SK-N-SH treated with all-trans-retinoic acid at 6 μM for 48 hours (cell line): ENCODE measurements at regions not wholly inside any gene's neighbourhood (a gene's known extent, or its start where the extent isn't known, plus 50 kb on each side); places are given as distances from the start of the nearest gene placed in this dataset.

ENCODE experiments used
- ATAC-seq: fragments of 200-7000 bp; cut with Tn5 transposase; 3 replicates; pipeline ENCODE4 v1.9.1; 2020; ENCODE audit warnings: mild to moderate bottlenecking, moderate library complexity
- ARNTL ChIP-seq: fragments of 450-650 bp; formaldehyde crosslinking; IDR thresholded peaks from 2 replicates; pipeline ENCODE4 v1.5.0; 2020; ENCODE audit warnings: low read depth, mild to moderate bottlenecking, moderate library complexity, borderline replicate concordance
- BACH2 ChIP-seq: fragments of 250-450 bp; sonication (Bioruptor Pico); IDR thresholded peaks from 2 replicates; pipeline ENCODE4 v1.9.0; 2021; ENCODE audit warnings: mild to moderate bottlenecking, borderline replicate concordance
- CSDC2 ChIP-seq: fragments of 250-450 bp; sonication (Bioruptor Pico); IDR thresholded peaks from 2 replicates; pipeline ENCODE4 v1.5.0; 2020; ENCODE audit warnings: mild to moderate bottlenecking, moderate library complexity
- ESRRG ChIP-seq: fragments of 250-450 bp; sonication (Bioruptor Pico); IDR thresholded peaks from 2 replicates; pipeline ENCODE4 v1.6.1; 2021; ENCODE audit warnings: mild to moderate bottlenecking
- GLIS3 ChIP-seq: fragments of 250-450 bp; sonication (Bioruptor Pico); IDR thresholded peaks from 2 replicates; pipeline ENCODE4 v1.5.0; 2020; ENCODE audit warnings: mild to moderate bottlenecking, moderate library complexity
- ISL1 ChIP-seq: fragments of 250-450 bp; sonication (Bioruptor Pico); IDR thresholded peaks from 2 replicates; pipeline ENCODE4 v2.1.2; 2022; ENCODE audit warnings: mild to moderate bottlenecking, moderate library complexity
- OSR1 ChIP-seq: fragments of 250-450 bp; sonication (Bioruptor Pico); IDR thresholded peaks from 2 replicates; pipeline ENCODE4 v1.8.0; 2022; ENCODE audit warnings: moderate library complexity, mild to moderate bottlenecking, inconsistent platforms
- PATZ1 ChIP-seq: fragments of 250-450 bp; sonication (Bioruptor Pico); IDR thresholded peaks from 2 replicates; pipeline ENCODE4 v1.8.0; 2020; ENCODE audit warnings: mild to moderate bottlenecking, moderate library complexity, borderline replicate concordance
- RARB ChIP-seq: fragments of 250-450 bp; sonication (Bioruptor Pico); IDR thresholded peaks from 2 replicates; pipeline ENCODE4 v1.8.0; 2021; ENCODE audit warnings: mild to moderate bottlenecking, moderate library complexity
- SNAI2 ChIP-seq: fragments of 250-450 bp; sonication (Bioruptor Pico); IDR thresholded peaks from 2 replicates; pipeline ENCODE4 v1.5.0; 2020; ENCODE audit warnings: mild to moderate bottlenecking, moderate library complexity
- TCF4 ChIP-seq: fragments of 250-450 bp; sonication (Bioruptor Pico); IDR thresholded peaks from 2 replicates; pipeline ENCODE4 v1.8.0; 2021; ENCODE audit warnings: mild to moderate bottlenecking, moderate library complexity, borderline replicate concordance
- TOX ChIP-seq: fragments of 250-450 bp; sonication (Bioruptor Pico); IDR thresholded peaks from 2 replicates; pipeline ENCODE4 v1.8.0; 2021; ENCODE audit warnings: mild to moderate bottlenecking, moderate library complexity, borderline replicate concordance
- ZC3H10 ChIP-seq: fragments of 250-450 bp; sonication (Bioruptor Pico); IDR thresholded peaks from 2 replicates; pipeline ENCODE4 v1.5.1; 2021; ENCODE audit warnings: mild to moderate bottlenecking, moderate library complexity
- ZFP30 ChIP-seq: fragments of 450-650 bp; formaldehyde crosslinking; IDR thresholded peaks from 2 replicates; pipeline ENCODE4 v1.5.0; 2022; ENCODE audit warnings: mild to moderate bottlenecking, moderate library complexity
- ZNF565 ChIP-seq: fragments of 450-650 bp; formaldehyde crosslinking; conservative IDR thresholded peaks from 2 replicates; pipeline ENCODE4 v1.5.0; 2020; ENCODE audit warnings: low read depth, mild to moderate bottlenecking, moderate library complexity
- ZNF70 ChIP-seq: fragments of 450-650 bp; formaldehyde crosslinking; IDR thresholded peaks from 2 replicates; pipeline ENCODE4 v1.5.0; 2020; ENCODE audit warnings: mild to moderate bottlenecking, moderate library complexity
- ZNF8 ChIP-seq: fragments of 450-650 bp; formaldehyde crosslinking; IDR thresholded peaks from 2 replicates; pipeline ENCODE4 v1.5.0; 2020; ENCODE audit warnings: mild to moderate bottlenecking, moderate library complexity
- TF ChIP-seq, protein P1 (sequence below): fragments of 250-450 bp; sonication (Bioruptor Pico); IDR thresholded peaks from 2 replicates; pipeline ENCODE4 v1.5.1; 2021; ENCODE audit warnings: mild to moderate bottlenecking, moderate library complexity
- TF ChIP-seq, protein P2 (sequence below): fragments of 250-450 bp; sonication (Bioruptor Pico); IDR thresholded peaks from 2 replicates; pipeline ENCODE4 v1.5.1; 2020; ENCODE audit warnings: low read depth, mild to moderate bottlenecking, moderate library complexity
- TF ChIP-seq, protein P3 (sequence below): fragments of 250-450 bp; sonication (Bioruptor Pico); IDR thresholded peaks from 2 replicates; pipeline ENCODE4 v1.8.0; 2021; ENCODE audit warnings: low read depth, mild to moderate bottlenecking, moderate library complexity, borderline replicate concordance

- TF ChIP-seq ESRRG (no peak), ARNTL (no peak), TOX (no peak), RARB (CRISPR knock-in tag) (no peak)
- ATAC-seq: no peak
These were observed 282.6 kb downstream of the TDRD15 start for GRCh38 chr2:21406386-21406785.

GRCh38 chr2:21406911-21407310 lies 283.1 kb downstream of the TDRD15 start:
- TF ChIP-seq TCF4 (CRISPR knock-in tag) (peak; percentile 49), ZFP30 (CRISPR knock-in tag) (no peak)
- TF ChIP-seq, protein P1, sequence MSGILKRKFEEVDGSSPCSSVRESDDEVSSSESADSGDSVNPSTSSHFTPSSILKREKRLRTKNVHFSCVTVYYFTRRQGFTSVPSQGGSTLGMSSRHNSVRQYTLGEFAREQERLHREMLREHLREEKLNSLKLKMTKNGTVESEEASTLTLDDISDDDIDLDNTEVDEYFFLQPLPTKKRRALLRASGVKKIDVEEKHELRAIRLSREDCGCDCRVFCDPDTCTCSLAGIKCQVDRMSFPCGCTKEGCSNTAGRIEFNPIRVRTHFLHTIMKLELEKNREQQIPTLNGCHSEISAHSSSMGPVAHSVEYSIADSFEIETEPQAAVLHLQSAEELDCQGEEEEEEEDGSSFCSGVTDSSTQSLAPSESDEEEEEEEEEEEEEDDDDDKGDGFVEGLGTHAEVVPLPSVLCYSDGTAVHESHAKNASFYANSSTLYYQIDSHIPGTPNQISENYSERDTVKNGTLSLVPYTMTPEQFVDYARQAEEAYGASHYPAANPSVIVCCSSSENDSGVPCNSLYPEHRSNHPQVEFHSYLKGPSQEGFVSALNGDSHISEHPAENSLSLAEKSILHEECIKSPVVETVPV (CRISPR knock-in tag): no peak
- ATAC-seq: no peak

GRCh38 chr2:21407851-21408250 lies 284.1 kb downstream of the TDRD15 start:
- TF ChIP-seq GLIS3 (CRISPR knock-in tag): no peak
- TF ChIP-seq OSR1 (CRISPR knock-in tag): no peak
- no peak for TF ChIP-seq SNAI2 (CRISPR knock-in tag)
- no peak for TF ChIP-seq RARB (CRISPR knock-in tag)
- no peak for TF ChIP-seq ZNF565 (CRISPR knock-in tag)
- TF ChIP-seq ARNTL: no peak
- TF ChIP-seq, protein P2, sequence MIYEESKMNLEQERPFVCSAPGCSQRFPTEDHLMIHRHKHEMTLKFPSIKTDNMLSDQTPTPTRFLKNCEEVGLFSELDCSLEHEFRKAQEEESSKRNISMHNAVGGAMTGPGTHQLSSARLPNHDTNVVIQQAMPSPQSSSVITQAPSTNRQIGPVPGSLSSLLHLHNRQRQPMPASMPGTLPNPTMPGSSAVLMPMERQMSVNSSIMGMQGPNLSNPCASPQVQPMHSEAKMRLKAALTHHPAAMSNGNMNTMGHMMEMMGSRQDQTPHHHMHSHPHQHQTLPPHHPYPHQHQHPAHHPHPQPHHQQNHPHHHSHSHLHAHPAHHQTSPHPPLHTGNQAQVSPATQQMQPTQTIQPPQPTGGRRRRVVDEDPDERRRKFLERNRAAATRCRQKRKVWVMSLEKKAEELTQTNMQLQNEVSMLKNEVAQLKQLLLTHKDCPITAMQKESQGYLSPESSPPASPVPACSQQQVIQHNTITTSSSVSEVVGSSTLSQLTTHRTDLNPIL: no peak
- TF ChIP-seq, protein P1 (CRISPR knock-in tag): no peak
- no peak for TF ChIP-seq CSDC2 (CRISPR knock-in tag)
- no peak for TF ChIP-seq ISL1 (CRISPR knock-in tag)
- no peak for TF ChIP-seq ZNF8
- no peak for TF ChIP-seq ESRRG
- TF ChIP-seq PATZ1 (CRISPR knock-in tag): no peak
- TF ChIP-seq BACH2 (CRISPR knock-in tag): no peak
- TF ChIP-seq TCF4 (CRISPR knock-in tag): no peak
- TF ChIP-seq ZNF70 (CRISPR knock-in tag): no peak
- ATAC-seq: no peak

DNA sequence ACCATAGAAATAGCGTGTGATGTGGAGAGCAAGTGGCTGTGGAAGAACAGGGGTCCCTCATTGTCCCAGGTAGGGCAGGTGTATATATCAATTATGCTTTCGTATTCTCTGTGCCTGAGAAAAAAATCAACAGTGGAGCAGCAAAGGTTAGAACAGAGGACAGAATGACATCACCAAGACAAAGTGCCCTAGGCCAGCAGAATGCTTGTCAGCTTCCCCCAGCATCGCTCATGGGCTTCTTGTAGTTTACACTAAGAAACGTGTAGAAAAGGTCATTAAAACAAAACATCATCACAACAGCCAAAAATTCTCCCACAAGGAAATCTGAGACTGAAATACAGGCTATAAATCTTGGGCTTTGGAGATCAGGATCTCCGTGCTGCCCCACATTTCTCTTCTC lies 288.0 kb downstream of the TDRD15 start:
- no peak for ATAC-seq
- no peak for TF ChIP-seq ISL1 (CRISPR knock-in tag)
- no peak for TF ChIP-seq ZFP30 (CRISPR knock-in tag)
- TF ChIP-seq OSR1 (CRISPR knock-in tag): no peak
- TF ChIP-seq, protein P1 (CRISPR knock-in tag): no peak
- TF ChIP-seq ZNF565 (CRISPR knock-in tag): no peak
- TF ChIP-seq TCF4 (CRISPR knock-in tag): no peak
- TF ChIP-seq BACH2 (CRISPR knock-in tag): no peak
- TF ChIP-seq, protein P3, sequence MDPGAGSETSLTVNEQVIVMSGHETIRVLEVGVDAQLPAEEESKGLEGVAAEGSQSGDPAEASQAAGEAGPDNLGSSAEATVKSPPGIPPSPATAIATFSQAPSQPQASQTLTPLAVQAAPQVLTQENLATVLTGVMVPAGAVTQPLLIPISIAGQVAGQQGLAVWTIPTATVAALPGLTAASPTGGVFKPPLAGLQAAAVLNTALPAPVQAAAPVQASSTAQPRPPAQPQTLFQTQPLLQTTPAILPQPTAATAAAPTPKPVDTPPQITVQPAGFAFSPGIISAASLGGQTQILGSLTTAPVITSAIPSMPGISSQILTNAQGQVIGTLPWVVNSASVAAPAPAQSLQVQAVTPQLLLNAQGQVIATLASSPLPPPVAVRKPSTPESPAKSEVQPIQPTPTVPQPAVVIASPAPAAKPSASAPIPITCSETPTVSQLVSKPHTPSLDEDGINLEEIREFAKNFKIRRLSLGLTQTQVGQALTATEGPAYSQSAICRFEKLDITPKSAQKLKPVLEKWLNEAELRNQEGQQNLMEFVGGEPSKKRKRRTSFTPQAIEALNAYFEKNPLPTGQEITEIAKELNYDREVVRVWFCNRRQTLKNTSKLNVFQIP: no peak
- TF ChIP-seq ZNF8: no peak
- TF ChIP-seq ARNTL: no peak
- TF ChIP-seq GLIS3 (CRISPR knock-in tag): no peak
- TF ChIP-seq ZC3H10 (CRISPR knock-in tag): no peak
- TF ChIP-seq RARB (CRISPR knock-in tag): no peak
- no peak for TF ChIP-seq ESRRG
